Tibial nerve (tissue), 4 donors: ENCODE measurements at regions not wholly inside any gene's neighbourhood (a gene's known extent, or its start where the extent isn't known, plus 50 kb on each side); places are given as distances from the start of the nearest gene placed in this dataset.

Experiments used
- DNase-seq, 2 donors: peaks; one replicate each; pipeline ENCODE4 v3.0.0-alpha.2; 2019; ENCODE audit warnings: low spot score in 2 of 2
- H3K27ac ChIP-seq, 4 donors: fragments of 200-600 bp; sonication (generic) in 3 of 4; one replicate each; pipeline ENCODE4 v1.5.1; 2017 to 2019; ENCODE audit warnings: mild to moderate bottlenecking in 1 of 4
- H3K27me3 ChIP-seq, 2 donors: fragments of 200-600 bp; sonication (generic) in 1 of 2; one replicate each; pipeline versions ENCODE4 v1.5.1 to v1.6.0; 2017 to 2019
- H3K36me3 ChIP-seq, 3 donors: fragments of 200-600 bp; sonication (generic); one replicate each; pipeline ENCODE4 v1.5.1; 2018 to 2019
- H3K4me1 ChIP-seq, 4 donors: fragments of 200-600 bp; sonication (generic) in 3 of 4; one replicate each; pipeline ENCODE4 v1.5.1; 2017 to 2019
- H3K4me3 ChIP-seq, 4 donors: fragments of 200-600 bp; sonication (generic) in 3 of 4; one replicate each; pipeline ENCODE4 v1.5.1; 2017 to 2019; ENCODE audit warnings: mild to moderate bottlenecking in 1 of 4, moderate library complexity in 1 of 4
- H3K9me3 ChIP-seq, 4 donors: fragments of 200-600 bp; sonication (generic) in 3 of 4; one replicate each; pipeline ENCODE4 v1.5.1; 2017 to 2019
- EP300 ChIP-seq, 2 donors: sonication (generic); formaldehyde crosslinking; IDR thresholded peaks; one replicate each; pipeline ENCODE4 v1.6.1; 2017; ENCODE audit warnings: antibody characterized with exemption in 2 of 2, mild to moderate bottlenecking in 1 of 2
- POLR2A ChIP-seq, 2 donors: fragments of 450-650 bp; IDR thresholded peaks; one replicate each; pipeline ENCODE4 v1.6.1; 2017; ENCODE audit warnings: antibody characterized with exemption in 2 of 2, mild to moderate bottlenecking in 2 of 2, moderate library complexity in 2 of 2
- WGBS, 2 donors: methylation state at CpG; one replicate each; pipeline ENCODE4 v1.1.5; 2018; 5-methylcytosine and 5-hydroxymethylcytosine counted together
- TF ChIP-seq, protein P1 (sequence below), 5 experiments: fragments of 200-600 bp in 3 of 5; fragments of 450-650 bp in 2 of 5; sonication (generic) in 3 of 5; IDR thresholded peaks; one replicate each; pipeline ENCODE4 v1.5.1; 2016 to 2019; ENCODE audit warnings: antibody characterized with exemption in 5 of 5, mild to moderate bottlenecking in 3 of 5, moderate library complexity in 2 of 5

DNA sequence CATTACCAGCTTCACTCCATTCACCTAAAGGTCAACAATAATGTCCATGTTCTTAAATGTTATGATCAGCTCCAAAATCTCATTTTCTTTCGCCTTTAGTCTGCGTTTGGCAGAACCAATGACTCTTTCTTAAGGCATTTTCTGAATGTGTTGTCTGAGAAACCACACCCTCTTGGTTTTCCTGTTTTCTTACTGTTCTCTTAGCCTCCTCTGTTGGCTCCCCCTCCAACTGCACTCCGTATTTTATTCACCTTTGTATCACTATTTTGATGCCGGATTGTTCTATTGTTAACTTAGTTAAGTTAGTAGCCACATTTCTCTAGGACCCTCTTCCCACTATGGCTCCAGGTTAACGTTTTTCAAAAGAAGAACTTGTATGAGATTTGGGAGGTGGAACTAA is 185.6 kb downstream of the DMAC1 start:
- 71 to 74% methylated on average over 5 of the region's 5 CpGs for WGBS, 2 donors
- TF ChIP-seq EP300 (IDR thresholded peaks at IDR 0.05) (no peak), POLR2A (IDR thresholded peaks at IDR 0.05) (no peak)
- TF ChIP-seq, protein P1, sequence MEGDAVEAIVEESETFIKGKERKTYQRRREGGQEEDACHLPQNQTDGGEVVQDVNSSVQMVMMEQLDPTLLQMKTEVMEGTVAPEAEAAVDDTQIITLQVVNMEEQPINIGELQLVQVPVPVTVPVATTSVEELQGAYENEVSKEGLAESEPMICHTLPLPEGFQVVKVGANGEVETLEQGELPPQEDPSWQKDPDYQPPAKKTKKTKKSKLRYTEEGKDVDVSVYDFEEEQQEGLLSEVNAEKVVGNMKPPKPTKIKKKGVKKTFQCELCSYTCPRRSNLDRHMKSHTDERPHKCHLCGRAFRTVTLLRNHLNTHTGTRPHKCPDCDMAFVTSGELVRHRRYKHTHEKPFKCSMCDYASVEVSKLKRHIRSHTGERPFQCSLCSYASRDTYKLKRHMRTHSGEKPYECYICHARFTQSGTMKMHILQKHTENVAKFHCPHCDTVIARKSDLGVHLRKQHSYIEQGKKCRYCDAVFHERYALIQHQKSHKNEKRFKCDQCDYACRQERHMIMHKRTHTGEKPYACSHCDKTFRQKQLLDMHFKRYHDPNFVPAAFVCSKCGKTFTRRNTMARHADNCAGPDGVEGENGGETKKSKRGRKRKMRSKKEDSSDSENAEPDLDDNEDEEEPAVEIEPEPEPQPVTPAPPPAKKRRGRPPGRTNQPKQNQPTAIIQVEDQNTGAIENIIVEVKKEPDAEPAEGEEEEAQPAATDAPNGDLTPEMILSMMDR (IDR thresholded peaks at IDR 0.05): no peak

DNA sequence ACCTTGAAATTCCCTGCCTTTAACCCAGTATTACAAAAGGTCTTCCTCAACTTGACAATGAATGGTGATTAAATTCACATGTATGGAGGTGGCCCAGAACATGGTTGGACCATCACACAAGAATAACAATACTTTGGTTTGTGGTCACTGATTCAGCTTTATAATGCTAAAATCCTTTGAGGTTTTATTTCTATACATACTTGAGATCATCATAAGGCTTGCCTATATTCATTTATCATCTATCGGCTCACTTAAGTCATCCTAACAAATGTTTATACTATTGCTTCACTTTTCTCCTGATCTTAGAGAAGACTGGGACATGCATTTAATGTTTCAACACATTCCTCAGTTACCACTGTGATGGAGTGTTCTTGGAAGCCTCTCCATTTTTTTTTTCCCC is 191.3 kb downstream of the DMAC1 start:
- H3K9me3 ChIP-seq: no peaks in the 10 kb centered on the region
- no peaks in the 10 kb centered on the region for H3K27me3 ChIP-seq
- H3K4me3 ChIP-seq: no peak overlapping the region
- no peaks in the 10 kb centered on the region for H3K4me1 ChIP-seq
- WGBS, 2 donors: 88 to 95% methylated on average over 1 of the region's 1 CpG
- H3K27ac ChIP-seq: no peak overlapping the region
- no peak for DNase-seq
- H3K36me3 ChIP-seq: no peaks in the 10 kb centered on the region
- TF ChIP-seq, protein P1 (IDR thresholded peaks at IDR 0.05): no peak
- no peak for TF ChIP-seq POLR2A (IDR thresholded peaks at IDR 0.05)
- no peak for TF ChIP-seq EP300 (IDR thresholded peaks at IDR 0.05)

More for the DNA sequence above, 185.6 kb downstream of the DMAC1 start:
- H3K27me3 ChIP-seq: no peaks in the 10 kb centered on the region
- H3K9me3 ChIP-seq: no peaks in the 10 kb centered on the region
- H3K4me1 ChIP-seq: no peaks in the 10 kb centered on the region
- no peak overlapping the region for H3K27ac ChIP-seq
- H3K4me3 ChIP-seq: no peak overlapping the region
- DNase-seq: no peak
- H3K36me3 ChIP-seq: no peaks in the 10 kb centered on the region

DNA sequence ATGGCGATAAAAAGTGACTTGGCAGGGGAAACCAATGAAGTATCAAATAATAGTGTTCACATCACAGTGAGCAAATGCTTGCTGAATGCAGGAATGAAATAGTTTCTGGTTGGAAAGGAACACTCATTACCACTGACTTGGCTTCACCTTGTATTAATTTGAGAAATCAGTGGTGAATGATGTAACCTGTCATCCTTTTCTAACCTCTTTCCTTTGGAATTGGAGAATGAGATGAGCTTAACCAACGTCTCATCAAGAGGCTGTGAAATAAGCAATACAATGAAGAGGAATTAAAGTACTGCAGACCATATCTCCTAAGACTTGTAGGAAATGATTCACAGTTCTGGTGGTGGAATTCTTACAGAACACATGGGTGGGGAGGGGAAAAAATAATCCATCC is 192.2 kb downstream of the DMAC1 start:
- Histone ChIP-seq H3K4me1 (no peaks in the 10 kb centered on the region), H3K9me3 (no peaks in the 10 kb centered on the region), H3K27ac (no peak overlapping the region), H3K27me3 (no peaks in the 10 kb centered on the region), H3K4me3 (no peak overlapping the region), H3K36me3 (no peaks in the 10 kb centered on the region)
- DNase-seq: no peak
- TF ChIP-seq EP300 (IDR thresholded peaks at IDR 0.05): no peak
- TF ChIP-seq, protein P1 (IDR thresholded peaks at IDR 0.05): no peak
- TF ChIP-seq POLR2A (IDR thresholded peaks at IDR 0.05): no peak
- 21 to 29% methylated on average over 2 of the region's 2 CpGs for WGBS, 2 donors

DNA sequence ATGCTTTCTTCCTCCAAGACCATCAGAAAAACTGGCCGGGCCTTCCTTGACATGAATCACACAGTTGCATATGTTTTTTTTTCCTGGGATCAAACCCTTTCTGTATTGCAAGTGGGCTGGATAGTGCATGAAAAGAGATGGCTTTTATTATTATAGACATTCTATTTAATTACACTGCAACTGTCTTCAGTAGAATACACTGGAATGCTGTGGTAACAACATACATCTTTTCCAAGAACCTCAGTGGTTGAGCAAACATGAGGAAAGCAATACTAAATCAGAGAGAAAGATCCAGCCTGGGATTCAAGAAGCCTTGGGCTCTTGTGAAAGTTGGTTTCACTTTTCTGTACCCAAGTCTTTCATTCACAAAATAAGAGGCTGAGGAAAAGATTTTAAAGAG is 193.0 kb downstream of the DMAC1 start:
- WGBS, 2 donors: 76 to 77% methylated on average over 1 of the region's 1 CpG
- no peak for TF ChIP-seq POLR2A (IDR thresholded peaks at IDR 0.05)
- TF ChIP-seq, protein P1 (IDR thresholded peaks at IDR 0.05): no peak
- no peak for TF ChIP-seq EP300 (IDR thresholded peaks at IDR 0.05)
- Histone ChIP-seq H3K4me1 (no peaks in the 10 kb centered on the region), H3K27me3 (no peaks in the 10 kb centered on the region), H3K4me3 (no peak overlapping the region), H3K36me3 (no peaks in the 10 kb centered on the region), H3K27ac (no peak overlapping the region), H3K9me3 (no peaks in the 10 kb centered on the region)
- DNase-seq: no peak

DNA sequence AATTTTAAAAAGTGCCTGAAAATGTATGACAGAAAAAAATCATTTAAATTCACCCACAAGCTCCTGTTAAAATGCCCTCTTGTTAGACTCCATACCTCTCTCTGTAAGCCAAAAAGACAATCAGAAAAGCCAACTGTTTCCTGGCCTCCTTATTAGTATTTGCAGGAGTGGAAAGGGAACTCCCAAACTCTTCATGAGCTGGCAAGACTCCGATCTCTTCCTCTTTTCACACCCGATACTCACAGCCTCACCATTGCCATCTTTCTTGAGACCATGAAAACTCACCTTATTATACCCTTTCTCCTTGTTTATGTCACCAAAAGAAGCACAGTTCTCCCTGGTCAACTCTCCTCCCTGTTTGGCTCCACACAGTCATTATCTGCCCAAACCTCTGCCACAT is 197.8 kb downstream of the DMAC1 start:
- Histone ChIP-seq H3K9me3 (no peaks in the 10 kb centered on the region), H3K27me3 (no peaks in the 10 kb centered on the region), H3K4me3 (no peak overlapping the region), H3K4me1 (no peaks in the 10 kb centered on the region), H3K27ac (no peak overlapping the region), H3K36me3 (no peaks in the 10 kb centered on the region)
- no peak for DNase-seq
- WGBS, 2 donors: 81 to 90% methylated on average over 2 of the region's 2 CpGs
- no peak for TF ChIP-seq POLR2A (IDR thresholded peaks at IDR 0.05)
- TF ChIP-seq, protein P1 (IDR thresholded peaks at IDR 0.05): no peak
- TF ChIP-seq EP300 (IDR thresholded peaks at IDR 0.05): no peak
